ENCODE measurements at regions not wholly inside any gene's neighbourhood (a gene's known extent, or its start where the extent isn't known, plus 50 kb on each side); places are given as distances from the start of the nearest gene placed in this dataset.
"Not testable (repeated sequence)": the region's sequence is repeated elsewhere in the genome, so short reads cannot be mapped to it uniquely, and the experiment has no call there.

- H2BK20ac ChIP-seq (ENCODE audit: low read length); H3K4me1 ChIP-seq (replicated peaks in 1 of 4; ENCODE audit: control insufficient read depth in 3 of 4, insufficient read depth in 4 of 4, low read length in 3 of 4); H3K18ac ChIP-seq (ENCODE audit: extremely low read depth, low read length); H3K36me3 ChIP-seq (ENCODE audit: control insufficient read depth in 2 of 4, insufficient read depth in 4 of 4, low read length in 3 of 4); H3K4ac ChIP-seq (replicated peaks; ENCODE audit: insufficient read length, low read depth, low read length); H3K56ac ChIP-seq (replicated peaks; ENCODE audit: insufficient read length, low read depth, low read length); H3K4me3 ChIP-seq (ENCODE audit: extremely low read depth in 1 of 4, insufficient read depth in 2 of 4, low read depth in 3 of 4, low read length in 4 of 4); H3K23me2 ChIP-seq (ENCODE audit: low read depth, low read length); H2AFZ ChIP-seq (ENCODE audit: low read length); H2AK5ac ChIP-seq (ENCODE audit: low read depth, low read length); DNase-seq (ENCODE audit: low read depth in 1 of 2, low spot score in 2 of 2); H2BK5ac ChIP-seq (ENCODE audit: low read depth, low read length); H3K9ac ChIP-seq (replicated peaks in 1 of 4; ENCODE audit: extremely low read depth in 1 of 4, low read depth in 3 of 4, low read length in 3 of 4); H3K27me3 ChIP-seq (replicated peaks in 1 of 4; ENCODE audit: control insufficient read depth in 3 of 4, extremely low read depth in 1 of 4, insufficient read depth in 3 of 4, low read length in 3 of 4); H3K27ac ChIP-seq (ENCODE audit: low read depth, low read length); POLR2A ChIA-PET (ENCODE audit: partially characterized antibody); H3K14ac ChIP-seq (ENCODE audit: insufficient read length); H4K20me1 ChIP-seq (replicated peaks in 1 of 2; ENCODE audit: control insufficient read depth in 1 of 2, insufficient read depth in 2 of 2, low read length in 2 of 2); H2BK120ac ChIP-seq (replicated peaks; ENCODE audit: low read depth, low read length); H4K5ac ChIP-seq (ENCODE audit: insufficient read length, low read depth, low read length); H3K79me2 ChIP-seq (ENCODE audit: control insufficient read depth in 1 of 2, insufficient read depth in 2 of 2, low read length in 2 of 2); H4K91ac ChIP-seq (replicated peaks; ENCODE audit: insufficient read length, low read length); H2BK12ac ChIP-seq (ENCODE audit: low read depth, low read length); H3K79me1 ChIP-seq (ENCODE audit: low read depth, low read length); FAIRE-seq; H2BK15ac ChIP-seq (ENCODE audit: low read length); H4K8ac ChIP-seq (ENCODE audit: extremely low read depth, insufficient read depth, low read length); H3K4me2 ChIP-seq (ENCODE audit: insufficient read depth in 1 of 2, low read depth in 2 of 2, low read length in 2 of 2); H3K23ac ChIP-seq (ENCODE audit: insufficient read length): not testable (repeated sequence)
- H3K9me3 ChIP-seq (ENCODE audit: insufficient read depth in 2 of 2, low read depth in 1 of 2, low read length in 1 of 2) = peaks cover 18 to 19% of the 10 kb centered on the region in 2 experiments
- WGBS, 2 experiments (ENCODE audit: extremely low coverage in 1 of 2, insufficient coverage in 1 of 2, insufficient read length in 1 of 2, insufficient replicate concordance in 2 of 2, low coverage in 1 of 2, low lambda C conversion rate in 2 of 2, missing lambda C conversion rate in 1 of 2) = 100% methylated on average over 2 of the region's 2 CpGs; no CpG with 5 or more reads in 1 of the 2 experiments
- CTCF ChIA-PET (ENCODE audit: partially characterized antibody) = interaction anchor here (1.0 to 3.0 kb wide), 3 partner anchors 10 to 75 kb away, joined by 3 to 6 read pairs (median 5); no protein-coding TSS in a partner anchor
Measured at GRCh38 chr2:175326164-175326563, 144.7 kb upstream of the ATP5MC3 start.

All from H1 (cell line).